CD4-positive, CD25-positive, alpha-beta regulatory T cell (primary cell): ENCODE measurements at regions not wholly inside any gene's neighbourhood (a gene's known extent, or its start where the extent isn't known, plus 50 kb on each side); places are given as distances from the start of the nearest gene placed in this dataset.
"Not testable (repeated sequence)": the region's sequence is repeated elsewhere in the genome, so short reads cannot be mapped to it uniquely, and the experiment has no call there.

Source experiments
- ATAC-seq, 2 donors: fragments of 150-1000 bp; cut with Tn5 transposase; one replicate each; pipeline ENCODE4 v1.10.0; 2021; ENCODE audit warnings: low read depth in 2 of 2, moderate number of reproducible peaks in 2 of 2, moderate library complexity in 1 of 2
- DNase-seq, 3 donors: peaks; one replicate each; pipeline versions ENCODE4 v3.0.0 to v3.0.0-alpha.2; 2012 to 2022; ENCODE audit warnings: mixed read lengths in 1 of 3
- H3K27ac ChIP-seq: one replicate; pipeline ENCODE4 v1.7.0; 2013; ENCODE audit warnings: mild to moderate bottlenecking, low read length; ENCODE audit not compliant: insufficient read depth, poor library complexity, severe bottlenecking
- H3K27me3 ChIP-seq: one replicate; pipeline ENCODE4 v1.7.0; 2013; ENCODE audit warnings: low read length; ENCODE audit not compliant: control insufficient read depth, insufficient read depth
- H3K36me3 ChIP-seq: one replicate; pipeline ENCODE4 v1.7.0; 2013; ENCODE audit warnings: mild to moderate bottlenecking, low read length, moderate library complexity; ENCODE audit not compliant: control insufficient read depth, insufficient read depth
- H3K4me1 ChIP-seq: 2 replicates; pipeline ENCODE4 v1.7.0; 2013; ENCODE audit warnings: mild to moderate bottlenecking, low read length; ENCODE audit not compliant: insufficient read depth, control insufficient read depth, poor library complexity, severe bottlenecking
- H3K4me3 ChIP-seq: one replicate; pipeline ENCODE4 v1.7.0; 2013; ENCODE audit warnings: low read depth, mild to moderate bottlenecking, low read length, moderate library complexity
- H3K9me3 ChIP-seq, 2 experiments: 1 replicate in 1 of 2; 2 replicates in 1 of 2; pipeline ENCODE4 v1.7.0; 2013; ENCODE audit warnings: low read length in 2 of 2, mild to moderate bottlenecking in 1 of 2, moderate library complexity in 1 of 2; ENCODE audit not compliant: control insufficient read depth in 2 of 2
- H3K27ac Mint-ChIP-seq, 3 donors: one replicate each; pipeline ENCODE4 v1.8.0; 2020 to 2022; ENCODE audit warnings: mild to moderate bottlenecking in 3 of 3, mixed read lengths in 3 of 3, moderate library complexity in 2 of 3
- H3K27me3 Mint-ChIP-seq: one replicate; pipeline ENCODE4 v1.8.0; 2022; ENCODE audit warnings: mild to moderate bottlenecking, mixed read lengths
- H3K36me3 Mint-ChIP-seq: one replicate; pipeline ENCODE4 v1.8.0; 2020; ENCODE audit warnings: mixed read lengths
- H3K4me1 Mint-ChIP-seq, 4 donors: one replicate each; pipeline ENCODE4 v1.8.0; 2020 to 2022; ENCODE audit warnings: mixed read lengths in 4 of 4, mild to moderate bottlenecking in 1 of 4
- H3K4me3 Mint-ChIP-seq, 4 donors: one replicate each; pipeline ENCODE4 v1.8.0; 2020 to 2022; ENCODE audit warnings: mild to moderate bottlenecking in 4 of 4, mixed read lengths in 4 of 4, moderate library complexity in 3 of 4
- H3K9me3 Mint-ChIP-seq, 7 donors: one replicate each; pipeline ENCODE4 v1.8.0; 2020 to 2022; ENCODE audit warnings: mixed read lengths in 7 of 7, mild to moderate bottlenecking in 3 of 7, moderate library complexity in 2 of 7

DNA sequence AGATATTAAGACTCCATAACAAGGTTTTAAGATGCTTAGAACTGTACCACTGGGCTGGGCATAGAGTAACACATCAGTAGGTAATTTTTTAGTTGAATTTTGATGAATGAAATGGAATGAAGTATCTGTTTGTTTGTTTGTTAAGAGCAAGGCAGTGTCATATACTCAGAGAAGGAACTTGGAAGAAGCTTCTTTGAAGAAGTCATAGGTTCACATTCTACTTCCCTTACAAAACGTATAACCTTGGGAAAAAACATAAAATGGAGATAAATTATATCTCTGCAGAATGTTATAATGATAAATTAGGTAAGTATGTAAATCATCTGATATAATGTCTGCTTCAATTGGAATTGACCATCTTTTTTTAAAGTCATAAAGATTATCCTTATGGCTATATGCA, 122.1 kb upstream of the SLC39A10 start:
- Histone ChIP-seq H3K36me3 (no peaks in the 10 kb centered on the region), H3K27me3 (no peaks in the 10 kb centered on the region), H3K9me3 (no peaks in the 10 kb centered on the region), H3K27ac (peak overlapping the region; percentile 75), H3K4me3 (peak overlapping the region; percentile 92), H3K4me1 (peaks cover 78% of the 10 kb centered on the region)
- ATAC-seq = no peak
- Mint-ChIP-seq H3K27ac (peak overlapping the region; percentile 84 to 99 (median 94)), H3K9me3 (peaks cover 0 to 6% (median 2%) of the 10 kb centered on the region in 7 donors), H3K4me1 (peaks cover 60 to 95% (median 79%) of the 10 kb centered on the region in 4 donors), H3K27me3 (no peaks in the 10 kb centered on the region), H3K36me3 (peaks cover 3% of the 10 kb centered on the region), H3K4me3 (peak overlapping the region; percentile 58 to 94 (median 86))
- no peak for DNase-seq

GRCh38 chr2:195533771-195534642, 123.0 kb upstream of the SLC39A10 start:
- Mint-ChIP-seq H3K4me3 (peak overlapping the region; percentile 58 to 94 (median 86)), H3K9me3 (peaks cover 0 to 6% (median 2%) of the 10 kb centered on the region in 7 donors), H3K4me1 (peaks cover 58 to 88% (median 78%) of the 10 kb centered on the region in 4 donors), H3K36me3 (peaks cover 3% of the 10 kb centered on the region), H3K27ac (peak overlapping the region; percentile 84 to 99 (median 94)), H3K27me3 (no peaks in the 10 kb centered on the region)
- ATAC-seq (peak; percentile 50 to 61), DNase-seq (peak; percentile 5 to 71 (median 36))
- H3K9me3 ChIP-seq = no peaks in the 10 kb centered on the region
- peak overlapping the region; percentile 75 for H3K27ac ChIP-seq
- no peaks in the 10 kb centered on the region for H3K27me3 ChIP-seq
- peak overlapping the region; percentile 92 for H3K4me3 ChIP-seq
- no peaks in the 10 kb centered on the region for H3K36me3 ChIP-seq
- peaks cover 73% of the 10 kb centered on the region for H3K4me1 ChIP-seq

- Mint-ChIP-seq H3K4me3 (peak overlapping the region; percentile 58 to 94 (median 86)), H3K9me3 (peaks cover 0 to 6% (median 2%) of the 10 kb centered on the region in 7 donors), H3K36me3 (no peaks in the 10 kb centered on the region), H3K27me3 (no peaks in the 10 kb centered on the region), H3K27ac (peak overlapping the region; percentile 84 to 97 (median 90)), H3K4me1 (peaks cover 49 to 76% (median 67%) of the 10 kb centered on the region in 4 donors)
- Histone ChIP-seq H3K27ac (peak overlapping the region; percentile 75), H3K9me3 (no peaks in the 10 kb centered on the region), H3K36me3 (no peaks in the 10 kb centered on the region), H3K4me1 (peaks cover 60% of the 10 kb centered on the region), H3K4me3 (peak overlapping the region; percentile 92), H3K27me3 (no peaks in the 10 kb centered on the region)
- ATAC-seq = peak; percentile 29 to 33
- peak in 2 of 3 donors; percentile 54 to 84 for DNase-seq
These were observed 124.3 kb upstream of the SLC39A10 start for GRCh38 chr2:195532628-195533271.

DNA sequence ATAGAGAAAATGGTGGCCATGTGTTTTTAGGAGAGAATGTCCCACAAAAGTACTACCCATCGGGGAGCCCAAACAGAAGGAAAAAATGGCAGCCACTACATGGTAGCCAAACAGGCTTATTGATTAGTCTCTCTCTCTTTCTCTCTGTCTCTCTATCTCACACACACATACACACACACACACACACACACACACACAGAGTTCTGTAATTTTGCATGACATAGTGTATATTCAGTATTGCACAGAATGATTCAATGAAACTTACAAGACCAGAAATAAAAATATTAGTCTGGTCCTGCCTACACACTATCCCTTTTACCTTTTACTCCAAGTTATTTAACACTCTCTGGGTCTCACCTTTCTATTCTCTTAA, 124.8 kb upstream of the SLC39A10 start:
- Mint-ChIP-seq H3K27ac (peak overlapping the region; percentile 84 to 97 (median 90)), H3K36me3 (no peaks in the 10 kb centered on the region), H3K4me3 (peak overlapping the region; percentile 58 to 94 (median 86)), H3K4me1 (peaks cover 49 to 71% (median 62%) of the 10 kb centered on the region in 4 donors), H3K9me3 (peaks cover 0 to 6% (median 2%) of the 10 kb centered on the region in 7 donors), H3K27me3 (no peaks in the 10 kb centered on the region)
- H3K27me3 ChIP-seq = no peaks in the 10 kb centered on the region
- H3K27ac ChIP-seq = peak overlapping the region; percentile 75
- ATAC-seq (no peak), DNase-seq (no peak)
- peak overlapping the region; percentile 92 for H3K4me3 ChIP-seq
- no peaks in the 10 kb centered on the region for H3K9me3 ChIP-seq
- no peaks in the 10 kb centered on the region for H3K36me3 ChIP-seq
- peaks cover 55% of the 10 kb centered on the region for H3K4me1 ChIP-seq

GRCh38 chr2:195531754-195532153, 125.3 kb upstream of the SLC39A10 start:
- H3K4me1 ChIP-seq = peaks cover 50% of the 10 kb centered on the region
- H3K27me3 ChIP-seq = no peaks in the 10 kb centered on the region
- peak overlapping the region; percentile 47 to 97 (median 84) for H3K27ac Mint-ChIP-seq
- H3K9me3 ChIP-seq = no peaks in the 10 kb centered on the region
- no peaks in the 10 kb centered on the region for H3K36me3 ChIP-seq
- peak overlapping the region in 3 of 4 donors; percentile 58 to 94 (median 87) for H3K4me3 Mint-ChIP-seq
- H3K4me1 Mint-ChIP-seq = peaks cover 44 to 66% (median 57%) of the 10 kb centered on the region in 4 donors
- no peaks in the 10 kb centered on the region for H3K27me3 Mint-ChIP-seq
- no peak for ATAC-seq
- H3K4me3 ChIP-seq = peak overlapping the region; percentile 92
- H3K9me3 Mint-ChIP-seq = peaks cover 0 to 6% (median 2%) of the 10 kb centered on the region in 7 donors
- no peak for DNase-seq
- no peaks in the 10 kb centered on the region for H3K36me3 Mint-ChIP-seq
- H3K27ac ChIP-seq = peak overlapping the region; percentile 75

GRCh38 chr2:195523242-195523641, 133.8 kb upstream of the SLC39A10 start:
- H3K36me3 Mint-ChIP-seq, ATAC-seq, H3K4me3 ChIP-seq, H3K27me3 Mint-ChIP-seq, H3K27me3 ChIP-seq, H3K9me3 ChIP-seq, DNase-seq, H3K27ac ChIP-seq, H3K9me3 Mint-ChIP-seq, H3K4me3 Mint-ChIP-seq, H3K36me3 ChIP-seq, H3K4me1 ChIP-seq: not testable (repeated sequence)
- Mint-ChIP-seq H3K4me1 (peaks cover 5 to 34% (median 6%) of the 10 kb centered on the region in 4 donors), H3K27ac (peak overlapping the region in 1 of 3 donors; percentile 36)

- Mint-ChIP-seq H3K4me1 (peaks cover 5 to 43% (median 7%) of the 10 kb centered on the region in 4 donors), H3K27ac (peak overlapping the region in 1 of 3 donors; percentile 53), H3K4me3 (no peak overlapping the region), H3K27me3 (peaks cover 7% of the 10 kb centered on the region), H3K36me3 (peaks cover 4% of the 10 kb centered on the region), H3K9me3 (peaks cover 0 to 10% (median 0%) of the 10 kb centered on the region in 7 donors)
- Histone ChIP-seq H3K27ac (no peak overlapping the region), H3K36me3 (no peaks in the 10 kb centered on the region), H3K9me3 (no peaks in the 10 kb centered on the region), H3K27me3 (no peaks in the 10 kb centered on the region), H3K4me3 (no peak overlapping the region), H3K4me1 (no peaks in the 10 kb centered on the region)
- ATAC-seq (no peak), DNase-seq (no peak)
These were observed 135.4 kb upstream of the SLC39A10 start for GRCh38 chr2:195521589-195521988.
